Vagina (tissue), 2 donors: ENCODE measurements at regions not wholly inside any gene's neighbourhood (a gene's known extent, or its start where the extent isn't known, plus 50 kb on each side); places are given as distances from the start of the nearest gene placed in this dataset.

Experiments used
- POLR2A ChIP-seq, 2 donors: fragments of 450-650 bp; IDR thresholded peaks; one replicate each; pipeline ENCODE4 v1.6.1; 2017; ENCODE audit warnings: antibody characterized with exemption in 2 of 2, mild to moderate bottlenecking in 2 of 2, moderate library complexity in 2 of 2
- POLR2AphosphoS5 ChIP-seq, 2 donors: sonication (generic); formaldehyde crosslinking; IDR thresholded peaks; one replicate each; pipeline ENCODE4 v1.9.0; 2017; ENCODE audit warnings: antibody characterized with exemption in 2 of 2, mild to moderate bottlenecking in 2 of 2, low read depth in 1 of 2; ENCODE audit not compliant: insufficient read depth in 1 of 2
- TF ChIP-seq, protein P1 (sequence below), 3 experiments: fragments of 450-650 bp in 2 of 3; fragments of 200-600 bp in 1 of 3; sonication (generic) in 1 of 3; IDR thresholded peaks; one replicate each; pipeline ENCODE4 v1.5.1; 2017 to 2019; ENCODE audit warnings: antibody characterized with exemption in 3 of 3, mild to moderate bottlenecking in 2 of 3, moderate library complexity in 2 of 3

- TF ChIP-seq, protein P1, sequence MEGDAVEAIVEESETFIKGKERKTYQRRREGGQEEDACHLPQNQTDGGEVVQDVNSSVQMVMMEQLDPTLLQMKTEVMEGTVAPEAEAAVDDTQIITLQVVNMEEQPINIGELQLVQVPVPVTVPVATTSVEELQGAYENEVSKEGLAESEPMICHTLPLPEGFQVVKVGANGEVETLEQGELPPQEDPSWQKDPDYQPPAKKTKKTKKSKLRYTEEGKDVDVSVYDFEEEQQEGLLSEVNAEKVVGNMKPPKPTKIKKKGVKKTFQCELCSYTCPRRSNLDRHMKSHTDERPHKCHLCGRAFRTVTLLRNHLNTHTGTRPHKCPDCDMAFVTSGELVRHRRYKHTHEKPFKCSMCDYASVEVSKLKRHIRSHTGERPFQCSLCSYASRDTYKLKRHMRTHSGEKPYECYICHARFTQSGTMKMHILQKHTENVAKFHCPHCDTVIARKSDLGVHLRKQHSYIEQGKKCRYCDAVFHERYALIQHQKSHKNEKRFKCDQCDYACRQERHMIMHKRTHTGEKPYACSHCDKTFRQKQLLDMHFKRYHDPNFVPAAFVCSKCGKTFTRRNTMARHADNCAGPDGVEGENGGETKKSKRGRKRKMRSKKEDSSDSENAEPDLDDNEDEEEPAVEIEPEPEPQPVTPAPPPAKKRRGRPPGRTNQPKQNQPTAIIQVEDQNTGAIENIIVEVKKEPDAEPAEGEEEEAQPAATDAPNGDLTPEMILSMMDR (IDR thresholded peaks at IDR 0.05), result no peak
- no peak for TF ChIP-seq POLR2AphosphoS5 (IDR thresholded peaks at IDR 0.05; ENCODE audit: insufficient read depth in 1 of 2, low read depth in 1 of 2)
- TF ChIP-seq POLR2A (IDR thresholded peaks at IDR 0.05), result no peak
Observed at GRCh38 chr5:124522992-124523391, 223.4 kb downstream of the ZNF608 start.
